Activated CD8-positive, alpha-beta T cell treated with anti-CD3 and anti-CD28 coated beads for 36 hours (primary cell): ENCODE measurements at regions not wholly inside any gene's neighbourhood (a gene's known extent, or its start where the extent isn't known, plus 50 kb on each side); places are given as distances from the start of the nearest gene placed in this dataset.

ENCODE experiments used
- ATAC-seq: fragments of 200-7000 bp; cut with Tn5 transposase; one replicate; pipeline ENCODE4 v1.10.0; 2021; ENCODE audit warnings: mild to moderate bottlenecking, moderate library complexity
- CTCF ChIA-PET: fragments of 350-600 bp; sonication (Branson Sonifier 250); formaldehyde crosslinking; loops from one replicate; lab custom pipeline; 2021; ENCODE audit warnings: antibody characterized with exemption; lab: Charles Lee
- POLR2A ChIA-PET: fragments of 350-600 bp; sonication (Branson Sonifier 250); formaldehyde crosslinking; loops from one replicate; lab custom pipeline; 2021; ENCODE audit warnings: antibody characterized with exemption; lab: Charles Lee
- DNase-seq: peaks from one replicate; pipeline ENCODE4 v3.0.0-alpha.2; 2020
- H3K27ac Mint-ChIP-seq: one replicate; pipeline ENCODE4 v1.8.0; 2021; ENCODE audit warnings: mild to moderate bottlenecking, mixed read lengths
- H3K27me3 Mint-ChIP-seq: one replicate; pipeline ENCODE4 v1.8.0; 2021; ENCODE audit warnings: mixed read lengths
- H3K36me3 Mint-ChIP-seq: one replicate; pipeline ENCODE4 v1.8.0; 2021; ENCODE audit warnings: low read depth, mixed read lengths
- H3K4me1 Mint-ChIP-seq: one replicate; pipeline ENCODE4 v1.8.0; 2021; ENCODE audit warnings: low read depth, mixed read lengths
- H3K4me3 Mint-ChIP-seq: one replicate; pipeline ENCODE4 v1.8.0; 2021; ENCODE audit warnings: mild to moderate bottlenecking, moderate library complexity, mixed read lengths
- H3K9me3 Mint-ChIP-seq: one replicate; pipeline ENCODE4 v1.8.0; 2021; ENCODE audit warnings: mixed read lengths
- CTCF ChIP-seq: fragments of 200-600 bp; IDR thresholded peaks from one replicate; pipeline ENCODE4 v1.8.0; 2022; ENCODE audit warnings: antibody characterized with exemption, mild to moderate bottlenecking
- intact Hi-C: fragments of 100-400 bp; cut with micrococcal nuclease; formaldehyde crosslinking; loops from one replicate; pipeline ENCODE4 v1.10.0; 2022

- DNase-seq (no peak), ATAC-seq (no peak)
- TF ChIP-seq CTCF, result no peak
- Mint-ChIP-seq H3K9me3 (peaks cover 2% of the 10 kb centered on the region), H3K4me1 (no peaks in the 10 kb centered on the region), H3K36me3 (no peaks in the 10 kb centered on the region), H3K4me3 (no peak overlapping the region), H3K27me3 (no peaks in the 10 kb centered on the region), H3K27ac (no peak overlapping the region)
- ChIA-PET POLR2A (no interaction called here), CTCF (no interaction called here)
- intact Hi-C loops, result no loop called here
These were observed 493.4 kb downstream of the SEMA3D start for GRCh38 chr7:84693483-84693882.

- ATAC-seq (no peak), DNase-seq (no peak)
- Mint-ChIP-seq H3K27ac (no peak overlapping the region), H3K4me1 (no peaks in the 10 kb centered on the region), H3K27me3 (no peaks in the 10 kb centered on the region), H3K9me3 (peaks cover 2% of the 10 kb centered on the region), H3K36me3 (no peaks in the 10 kb centered on the region), H3K4me3 (no peak overlapping the region)
- ChIA-PET CTCF (interaction anchor here (0.6 kb wide), 1 partner anchor 24 kb away, joined by 3 read pairs; no protein-coding TSS in a partner anchor), POLR2A (no interaction called here)
- TF ChIP-seq CTCF, result no peak
- intact Hi-C loops, result no loop called here
These were observed 494.1 kb upstream of the SEMA3A start for GRCh38 chr7:84688671-84689070.

GRCh38 chr7:84686373-84686772, 491.8 kb upstream of the SEMA3A start:
- H3K9me3 Mint-ChIP-seq, result peaks cover 2% of the 10 kb centered on the region
- DNase-seq (no peak), ATAC-seq (no peak)
- H3K27me3 Mint-ChIP-seq, result no peaks in the 10 kb centered on the region
- H3K4me1 Mint-ChIP-seq, result no peaks in the 10 kb centered on the region
- H3K27ac Mint-ChIP-seq, result no peak overlapping the region
- no peak overlapping the region for H3K4me3 Mint-ChIP-seq
- ChIA-PET POLR2A (no interaction called here), CTCF (no interaction called here)
- no peak for TF ChIP-seq CTCF
- no peaks in the 10 kb centered on the region for H3K36me3 Mint-ChIP-seq
- intact Hi-C loops, result no loop called here

GRCh38 chr7:84684836-84685480, 490.4 kb upstream of the SEMA3A start:
- ChIA-PET CTCF (no interaction called here), POLR2A (no interaction called here)
- H3K4me1 Mint-ChIP-seq, result no peaks in the 10 kb centered on the region
- H3K36me3 Mint-ChIP-seq, result no peaks in the 10 kb centered on the region
- no peaks in the 10 kb centered on the region for H3K27me3 Mint-ChIP-seq
- H3K4me3 Mint-ChIP-seq, result no peak overlapping the region
- ATAC-seq, result no peak
- no peaks in the 10 kb centered on the region for H3K9me3 Mint-ChIP-seq
- intact Hi-C loops, result no loop called here
- no peak for DNase-seq
- TF ChIP-seq CTCF, result no peak
- H3K27ac Mint-ChIP-seq, result no peak overlapping the region

- ATAC-seq (no peak), DNase-seq (no peak)
- CTCF ChIA-PET, result no interaction called here
- Mint-ChIP-seq H3K36me3 (no peaks in the 10 kb centered on the region), H3K9me3 (no peaks in the 10 kb centered on the region), H3K4me1 (no peaks in the 10 kb centered on the region), H3K4me3 (no peak overlapping the region), H3K27me3 (no peaks in the 10 kb centered on the region), H3K27ac (no peak overlapping the region)
- no peak for TF ChIP-seq CTCF
- POLR2A ChIA-PET, result no interaction called here
- intact Hi-C loops, result no loop called here
These were observed 488.0 kb upstream of the SEMA3A start for GRCh38 chr7:84682543-84682942.
